Esophagus squamous epithelium (tissue), 4 donors: ENCODE measurements at regions not wholly inside any gene's neighbourhood (a gene's known extent, or its start where the extent isn't known, plus 50 kb on each side); places are given as distances from the start of the nearest gene placed in this dataset.

Experiments
- POLR2A ChIP-seq, 4 donors: fragments of 450-650 bp; IDR thresholded peaks; one replicate each; pipeline ENCODE4 v1.6.1; 2017; ENCODE audit warnings: antibody characterized with exemption in 4 of 4, mild to moderate bottlenecking in 4 of 4, moderate library complexity in 3 of 4
- TF ChIP-seq, protein P1 (sequence below), 6 experiments: fragments of 450-650 bp in 4 of 6; fragments of 200-600 bp in 2 of 6; sonication (generic) in 2 of 6; IDR thresholded peaks; one replicate each; pipeline ENCODE4 v1.5.1; 2016 to 2019; ENCODE audit warnings: antibody characterized with exemption in 6 of 6, mild to moderate bottlenecking in 4 of 6, moderate library complexity in 4 of 6

DNA sequence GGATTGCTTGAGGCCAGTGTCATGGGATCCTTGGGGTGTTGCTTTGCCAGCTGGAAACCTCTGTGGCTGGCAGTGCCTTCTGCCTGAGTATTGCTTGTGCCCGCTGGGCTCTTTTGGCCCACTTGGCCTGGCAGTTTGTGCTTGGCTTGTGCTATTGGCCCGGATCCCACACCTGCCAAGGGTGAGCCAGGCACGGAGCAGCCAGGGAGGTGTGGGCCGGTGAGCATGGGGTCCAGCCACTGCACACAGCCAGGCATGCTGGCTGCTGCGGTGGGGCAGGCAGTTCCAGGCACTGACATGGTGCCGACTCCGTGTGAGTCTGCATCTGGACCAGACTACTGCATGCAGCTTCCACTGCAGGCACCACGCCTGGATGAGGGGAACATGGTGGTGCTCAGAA is 62.5 kb upstream of the SYNCRIP start:
- TF ChIP-seq, protein P1, sequence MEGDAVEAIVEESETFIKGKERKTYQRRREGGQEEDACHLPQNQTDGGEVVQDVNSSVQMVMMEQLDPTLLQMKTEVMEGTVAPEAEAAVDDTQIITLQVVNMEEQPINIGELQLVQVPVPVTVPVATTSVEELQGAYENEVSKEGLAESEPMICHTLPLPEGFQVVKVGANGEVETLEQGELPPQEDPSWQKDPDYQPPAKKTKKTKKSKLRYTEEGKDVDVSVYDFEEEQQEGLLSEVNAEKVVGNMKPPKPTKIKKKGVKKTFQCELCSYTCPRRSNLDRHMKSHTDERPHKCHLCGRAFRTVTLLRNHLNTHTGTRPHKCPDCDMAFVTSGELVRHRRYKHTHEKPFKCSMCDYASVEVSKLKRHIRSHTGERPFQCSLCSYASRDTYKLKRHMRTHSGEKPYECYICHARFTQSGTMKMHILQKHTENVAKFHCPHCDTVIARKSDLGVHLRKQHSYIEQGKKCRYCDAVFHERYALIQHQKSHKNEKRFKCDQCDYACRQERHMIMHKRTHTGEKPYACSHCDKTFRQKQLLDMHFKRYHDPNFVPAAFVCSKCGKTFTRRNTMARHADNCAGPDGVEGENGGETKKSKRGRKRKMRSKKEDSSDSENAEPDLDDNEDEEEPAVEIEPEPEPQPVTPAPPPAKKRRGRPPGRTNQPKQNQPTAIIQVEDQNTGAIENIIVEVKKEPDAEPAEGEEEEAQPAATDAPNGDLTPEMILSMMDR (IDR thresholded peaks at IDR 0.05), result no peak
- TF ChIP-seq POLR2A (IDR thresholded peaks at IDR 0.05), result no peak
